ENCODE measurements at regions not wholly inside any gene's neighbourhood (a gene's known extent, or its start where the extent isn't known, plus 50 kb on each side); places are given as distances from the start of the nearest gene placed in this dataset.

DNA sequence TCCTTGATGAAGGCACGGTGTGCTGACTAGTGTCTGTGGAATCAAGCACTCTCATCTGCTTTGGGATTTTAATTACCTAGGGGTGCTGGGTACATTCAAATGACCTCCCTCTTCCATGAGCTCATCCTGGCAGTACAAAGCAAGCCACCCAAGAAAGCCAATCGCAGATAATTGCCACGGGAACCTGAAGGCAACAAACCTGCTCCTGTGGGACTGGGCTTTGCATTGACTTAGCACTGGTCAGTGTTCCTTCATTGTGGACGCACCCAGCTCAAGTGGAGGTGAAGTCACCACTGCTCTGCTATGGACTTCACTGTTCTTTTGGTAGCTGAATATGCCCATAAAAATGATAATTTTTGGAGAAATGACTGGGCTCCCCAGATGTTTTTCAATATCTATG is 261.6 kb upstream of the FERMT1 start:
- DNase-seq (ENCODE audit: low read depth in 1 of 2, low spot score in 1 of 2), result no peak
- Histone ChIP-seq H3K4me3 (replicated peaks; ENCODE audit: insufficient read depth, low read length) (no peak overlapping the region), H3K27ac (replicated peaks) (no peak overlapping the region), H3K27me3 (ENCODE audit: insufficient read depth, poor library complexity, severe bottlenecking) (peaks cover 4% of the 10 kb centered on the region)
- no peak for TF ChIP-seq POLR2AphosphoS5 (IDR thresholded peaks at IDR 0.05; ENCODE audit: low read depth)
- TF ChIP-seq, protein P1, sequence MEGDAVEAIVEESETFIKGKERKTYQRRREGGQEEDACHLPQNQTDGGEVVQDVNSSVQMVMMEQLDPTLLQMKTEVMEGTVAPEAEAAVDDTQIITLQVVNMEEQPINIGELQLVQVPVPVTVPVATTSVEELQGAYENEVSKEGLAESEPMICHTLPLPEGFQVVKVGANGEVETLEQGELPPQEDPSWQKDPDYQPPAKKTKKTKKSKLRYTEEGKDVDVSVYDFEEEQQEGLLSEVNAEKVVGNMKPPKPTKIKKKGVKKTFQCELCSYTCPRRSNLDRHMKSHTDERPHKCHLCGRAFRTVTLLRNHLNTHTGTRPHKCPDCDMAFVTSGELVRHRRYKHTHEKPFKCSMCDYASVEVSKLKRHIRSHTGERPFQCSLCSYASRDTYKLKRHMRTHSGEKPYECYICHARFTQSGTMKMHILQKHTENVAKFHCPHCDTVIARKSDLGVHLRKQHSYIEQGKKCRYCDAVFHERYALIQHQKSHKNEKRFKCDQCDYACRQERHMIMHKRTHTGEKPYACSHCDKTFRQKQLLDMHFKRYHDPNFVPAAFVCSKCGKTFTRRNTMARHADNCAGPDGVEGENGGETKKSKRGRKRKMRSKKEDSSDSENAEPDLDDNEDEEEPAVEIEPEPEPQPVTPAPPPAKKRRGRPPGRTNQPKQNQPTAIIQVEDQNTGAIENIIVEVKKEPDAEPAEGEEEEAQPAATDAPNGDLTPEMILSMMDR (IDR thresholded peaks at IDR 0.05; ENCODE audit: insufficient read depth, low read length), result no peak
- TF ChIP-seq GABPA (IDR thresholded peaks at IDR 0.05; ENCODE audit: low read depth), result no peak
- no peak for TF ChIP-seq SPI1 (IDR thresholded peaks at IDR 0.05; ENCODE audit: borderline replicate concordance, low read depth)
- TF ChIP-seq, protein P2, sequence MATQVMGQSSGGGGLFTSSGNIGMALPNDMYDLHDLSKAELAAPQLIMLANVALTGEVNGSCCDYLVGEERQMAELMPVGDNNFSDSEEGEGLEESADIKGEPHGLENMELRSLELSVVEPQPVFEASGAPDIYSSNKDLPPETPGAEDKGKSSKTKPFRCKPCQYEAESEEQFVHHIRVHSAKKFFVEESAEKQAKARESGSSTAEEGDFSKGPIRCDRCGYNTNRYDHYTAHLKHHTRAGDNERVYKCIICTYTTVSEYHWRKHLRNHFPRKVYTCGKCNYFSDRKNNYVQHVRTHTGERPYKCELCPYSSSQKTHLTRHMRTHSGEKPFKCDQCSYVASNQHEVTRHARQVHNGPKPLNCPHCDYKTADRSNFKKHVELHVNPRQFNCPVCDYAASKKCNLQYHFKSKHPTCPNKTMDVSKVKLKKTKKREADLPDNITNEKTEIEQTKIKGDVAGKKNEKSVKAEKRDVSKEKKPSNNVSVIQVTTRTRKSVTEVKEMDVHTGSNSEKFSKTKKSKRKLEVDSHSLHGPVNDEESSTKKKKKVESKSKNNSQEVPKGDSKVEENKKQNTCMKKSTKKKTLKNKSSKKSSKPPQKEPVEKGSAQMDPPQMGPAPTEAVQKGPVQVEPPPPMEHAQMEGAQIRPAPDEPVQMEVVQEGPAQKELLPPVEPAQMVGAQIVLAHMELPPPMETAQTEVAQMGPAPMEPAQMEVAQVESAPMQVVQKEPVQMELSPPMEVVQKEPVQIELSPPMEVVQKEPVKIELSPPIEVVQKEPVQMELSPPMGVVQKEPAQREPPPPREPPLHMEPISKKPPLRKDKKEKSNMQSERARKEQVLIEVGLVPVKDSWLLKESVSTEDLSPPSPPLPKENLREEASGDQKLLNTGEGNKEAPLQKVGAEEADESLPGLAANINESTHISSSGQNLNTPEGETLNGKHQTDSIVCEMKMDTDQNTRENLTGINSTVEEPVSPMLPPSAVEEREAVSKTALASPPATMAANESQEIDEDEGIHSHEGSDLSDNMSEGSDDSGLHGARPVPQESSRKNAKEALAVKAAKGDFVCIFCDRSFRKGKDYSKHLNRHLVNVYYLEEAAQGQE (IDR thresholded peaks at IDR 0.05; ENCODE audit: insufficient replicate concordance, low read depth), result no peak

DNA sequence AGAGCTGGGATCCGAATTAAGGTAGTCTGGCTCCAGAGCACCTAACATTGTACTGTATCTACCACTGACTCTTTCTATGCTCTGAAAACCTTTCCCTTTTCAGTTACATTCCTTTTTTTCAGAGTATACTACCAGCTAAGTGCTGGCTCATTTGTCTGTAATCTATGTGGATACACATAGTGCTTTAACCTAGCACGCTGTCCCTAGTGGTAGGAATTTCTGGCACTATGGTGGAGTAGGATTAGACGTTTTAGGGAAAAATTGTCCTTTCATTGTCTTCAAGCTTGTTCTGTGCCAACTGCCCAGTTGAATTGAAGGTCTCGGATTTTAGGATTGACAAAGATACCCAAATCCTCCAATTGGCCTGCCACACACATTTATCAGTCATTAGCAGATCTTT is 259.1 kb upstream of the FERMT1 start:
- Histone ChIP-seq H3K4me3 (replicated peaks; ENCODE audit: insufficient read depth, low read length) (no peak overlapping the region), H3K27me3 (ENCODE audit: insufficient read depth, poor library complexity, severe bottlenecking) (peaks cover 3% of the 10 kb centered on the region), H3K27ac (replicated peaks) (no peak overlapping the region)
- DNase-seq (ENCODE audit: low read depth in 1 of 2, low spot score in 1 of 2), result no peak
- TF ChIP-seq GABPA (IDR thresholded peaks at IDR 0.05; ENCODE audit: low read depth), result no peak

DNA sequence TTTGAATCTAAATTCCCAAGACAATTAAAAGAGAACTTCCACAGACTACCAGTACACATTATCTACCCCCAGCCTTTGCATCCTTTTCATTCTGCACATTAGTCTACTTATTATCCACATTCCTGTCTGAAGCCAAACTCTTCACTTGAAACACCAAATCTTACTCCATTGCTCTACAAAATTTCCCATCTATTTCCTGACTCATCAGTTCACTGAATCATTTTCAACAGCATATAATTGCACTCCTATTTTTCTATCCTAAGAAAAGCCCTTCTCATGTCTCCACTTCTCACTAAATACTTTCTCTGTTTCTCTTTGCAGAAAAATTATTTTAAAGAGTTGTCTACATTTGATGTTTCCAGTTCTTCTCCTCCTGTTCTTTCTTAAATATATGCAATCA is 239.4 kb upstream of the FERMT1 start:
- Histone ChIP-seq H3K4me3 (replicated peaks; ENCODE audit: insufficient read depth, low read length) (no peak overlapping the region), H3K27me3 (ENCODE audit: insufficient read depth, poor library complexity, severe bottlenecking) (no peaks in the 10 kb centered on the region), H3K27ac (replicated peaks) (no peak overlapping the region)
- DNase-seq (ENCODE audit: low read depth in 1 of 2, low spot score in 1 of 2), result no peak
- TF ChIP-seq, protein P2 (IDR thresholded peaks at IDR 0.05; ENCODE audit: insufficient replicate concordance, low read depth), result no peak
- no peak for TF ChIP-seq GABPA (IDR thresholded peaks at IDR 0.05; ENCODE audit: low read depth)

DNA sequence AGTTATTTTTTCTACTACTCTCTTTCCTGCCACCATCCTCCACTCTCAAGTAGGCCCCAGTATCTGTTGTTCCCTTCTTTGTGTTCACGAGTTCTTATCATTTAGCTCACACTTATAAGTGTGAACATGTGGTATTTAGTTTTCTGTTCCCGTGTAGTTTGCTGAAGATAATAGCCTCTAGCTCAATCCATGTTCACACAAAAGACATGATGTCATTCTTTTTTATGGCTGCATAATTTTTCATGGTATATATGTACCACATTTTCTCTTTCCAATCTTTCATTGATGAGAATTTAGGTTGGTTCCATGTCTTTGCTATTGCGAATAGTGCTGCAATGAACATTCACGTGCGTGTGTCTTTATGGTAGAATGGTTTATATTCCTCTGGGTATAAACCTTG is 237.9 kb upstream of the FERMT1 start:
- Histone ChIP-seq H3K27me3 (ENCODE audit: insufficient read depth, poor library complexity, severe bottlenecking) (no peaks in the 10 kb centered on the region), H3K27ac (replicated peaks) (no peak overlapping the region), H3K4me3 (replicated peaks; ENCODE audit: insufficient read depth, low read length) (no peak overlapping the region)
- TF ChIP-seq, protein P2 (IDR thresholded peaks at IDR 0.05; ENCODE audit: insufficient replicate concordance, low read depth), result no peak
- TF ChIP-seq, protein P1 (IDR thresholded peaks at IDR 0.05; ENCODE audit: insufficient read depth, low read length), result no peak
- no peak for TF ChIP-seq GABPA (IDR thresholded peaks at IDR 0.05; ENCODE audit: low read depth)
- no peak for TF ChIP-seq SPI1 (IDR thresholded peaks at IDR 0.05; ENCODE audit: borderline replicate concordance, low read depth)
- no peak for TF ChIP-seq POLR2AphosphoS5 (IDR thresholded peaks at IDR 0.05; ENCODE audit: low read depth)
- DNase-seq (ENCODE audit: low read depth in 1 of 2, low spot score in 1 of 2), result no peak

Measured in HL-60 (cell line).